HL-60 (cell line): ENCODE measurements at regions not wholly inside any gene's neighbourhood (a gene's known extent, or its start where the extent isn't known, plus 50 kb on each side); places are given as distances from the start of the nearest gene placed in this dataset.

Source experiments
- DNase-seq, 2 experiments: peaks; one replicate each; pipeline ENCODE4 v3.0.0-alpha.2; 2010 to 2020; ENCODE audit warnings: low read depth in 1 of 2, low spot score in 1 of 2
- H3K27ac ChIP-seq: fragments of 250-450 bp; sonication (Bioruptor Pico); replicated peaks from 2 replicates; pipeline ENCODE4 v1.5.1; 2020; ENCODE audit warnings: mild to moderate bottlenecking, moderate library complexity
- H3K27me3 ChIP-seq: fragments of 250-450 bp; sonication (Bioruptor Pico); 2 replicates; pipeline ENCODE4 v1.5.1; 2021; ENCODE audit warnings: mild to moderate bottlenecking, moderate library complexity; ENCODE audit not compliant: insufficient read depth, poor library complexity, severe bottlenecking
- H3K4me3 ChIP-seq: replicated peaks from 2 replicates; pipeline ENCODE4 v1.5.1; 2011; ENCODE audit warnings: mild to moderate bottlenecking, control low read depth, low read length; ENCODE audit not compliant: insufficient read depth
- CTCF ChIP-seq: IDR thresholded peaks from one replicate; pipeline ENCODE4 v1.5.1; 2011; ENCODE audit warnings: low read length, control low read depth, inconsistent platforms; ENCODE audit not compliant: insufficient read depth
- GABPA ChIP-seq: IDR thresholded peaks from 2 replicates; pipeline ENCODE4 v1.6.1; 2012; ENCODE audit warnings: low read depth
- POLR2AphosphoS5 ChIP-seq: IDR thresholded peaks from 2 replicates; pipeline ENCODE4 v1.6.1; 2012; ENCODE audit warnings: low read depth
- REST ChIP-seq: IDR thresholded peaks from 2 replicates; pipeline ENCODE4 v1.6.1; 2012; ENCODE audit warnings: low read depth; ENCODE audit not compliant: insufficient replicate concordance
- SPI1 ChIP-seq: IDR thresholded peaks from 2 replicates; pipeline ENCODE4 v1.6.1; 2012; ENCODE audit warnings: low read depth, mild to moderate bottlenecking, borderline replicate concordance

GRCh38 chr16:75837264-75837663 lies 111.0 kb upstream of the CPHXL start:
- no peak for DNase-seq
- H3K27ac ChIP-seq, result no peak overlapping the region
- no peaks in the 10 kb centered on the region for H3K27me3 ChIP-seq
- TF ChIP-seq GABPA, result no peak
- no peak for TF ChIP-seq CTCF
- no peak for TF ChIP-seq REST
- TF ChIP-seq SPI1, result no peak
- no peak for TF ChIP-seq POLR2AphosphoS5
- no peak overlapping the region for H3K4me3 ChIP-seq

GRCh38 chr16:75837681-75838080 lies 111.4 kb upstream of the CPHXL start:
- no peak overlapping the region for H3K27ac ChIP-seq
- no peak overlapping the region for H3K4me3 ChIP-seq
- H3K27me3 ChIP-seq, result no peaks in the 10 kb centered on the region
- no peak for DNase-seq
- TF ChIP-seq CTCF (no peak), POLR2AphosphoS5 (no peak), GABPA (no peak), SPI1 (no peak), REST (no peak)

- DNase-seq, result no peak
- Histone ChIP-seq H3K27ac (no peak overlapping the region), H3K27me3 (no peaks in the 10 kb centered on the region), H3K4me3 (no peak overlapping the region)
- TF ChIP-seq REST, result no peak
- TF ChIP-seq CTCF, result no peak
Measured at GRCh38 chr16:75841517-75841916, 115.2 kb upstream of the CPHXL start.
